IPS-15b (cell line): ENCODE measurements at regions not wholly inside any gene's neighbourhood (a gene's known extent, or its start where the extent isn't known, plus 50 kb on each side); places are given as distances from the start of the nearest gene placed in this dataset.
A peak's percentile ranks its signal among the peaks of the same experiment; 100 is the strongest.
"Not testable (repeated sequence)": the region's sequence is repeated elsewhere in the genome, so short reads cannot be mapped to it uniquely, and the experiment has no call there.

Source experiments
- H3K27me3 ChIP-seq: one replicate; pipeline ENCODE4 v1.6.1; 2013; ENCODE audit warnings: low read length; ENCODE audit not compliant: control insufficient read depth, insufficient read depth
- H3K36me3 ChIP-seq: one replicate; pipeline ENCODE4 v1.6.1; 2013; ENCODE audit warnings: low read length; ENCODE audit not compliant: control insufficient read depth, insufficient read depth
- H3K4me1 ChIP-seq: one replicate; pipeline ENCODE4 v1.6.1; 2013; ENCODE audit warnings: mild to moderate bottlenecking, low read length; ENCODE audit not compliant: control insufficient read depth, insufficient read depth
- H3K4me3 ChIP-seq: one replicate; pipeline ENCODE4 v1.5.1; 2013; ENCODE audit warnings: low read depth, low read length
- H3K9ac ChIP-seq: one replicate; pipeline ENCODE4 v1.6.1; 2013; ENCODE audit warnings: low read depth, mild to moderate bottlenecking, low read length
- H3K9me3 ChIP-seq: one replicate; pipeline ENCODE4 v1.6.1; 2013; ENCODE audit warnings: mild to moderate bottlenecking, low read length; ENCODE audit not compliant: control insufficient read depth, insufficient read depth

- H3K4me3 ChIP-seq, H3K36me3 ChIP-seq, H3K9ac ChIP-seq, H3K4me1 ChIP-seq, H3K27me3 ChIP-seq: not testable (repeated sequence)
- peaks cover 95% of the 10 kb centered on the region for H3K9me3 ChIP-seq
These were observed 2579.2 kb upstream of the TPTE start for GRCh38 chr21:7942219-7942618.

- not testable (repeated sequence) for H3K36me3 ChIP-seq, H3K4me1 ChIP-seq, H3K4me3 ChIP-seq, H3K27me3 ChIP-seq, H3K9ac ChIP-seq
- peaks cover 95% of the 10 kb centered on the region for H3K9me3 ChIP-seq
These were observed 2577.8 kb upstream of the TPTE start for GRCh38 chr21:7943534-7943933.

GRCh38 chr21:7947422-7947821, 2574.0 kb upstream of the TPTE start:
- Histone ChIP-seq H3K9ac (no peak overlapping the region), H3K36me3 (no peaks in the 10 kb centered on the region), H3K4me3 (no peak overlapping the region), H3K9me3 (peaks cover 96% of the 10 kb centered on the region), H3K4me1 (no peaks in the 10 kb centered on the region), H3K27me3 (no peaks in the 10 kb centered on the region)

DNA sequence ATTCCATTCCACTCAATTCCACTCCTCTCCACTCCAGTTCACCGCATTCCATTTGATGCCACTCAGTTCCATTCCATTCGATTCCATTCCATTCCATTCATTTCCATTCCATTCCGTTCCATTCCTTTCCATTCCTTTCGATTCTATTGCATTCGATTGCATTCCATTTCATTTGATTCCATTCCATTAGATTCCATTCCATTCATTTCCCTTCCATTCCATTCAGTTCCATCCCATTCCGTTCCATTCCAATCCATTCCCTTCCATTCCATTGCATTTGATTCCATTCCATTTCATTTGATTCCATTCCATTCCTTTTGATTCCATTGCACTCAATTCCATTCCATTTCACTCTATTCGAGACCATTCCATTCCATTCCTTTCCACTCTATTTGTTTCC, 2572.7 kb upstream of the TPTE start:
- H3K4me1 ChIP-seq, H3K9ac ChIP-seq, H3K4me3 ChIP-seq, H3K27me3 ChIP-seq, H3K36me3 ChIP-seq: not testable (repeated sequence)
- peaks cover 96% of the 10 kb centered on the region for H3K9me3 ChIP-seq

- not testable (repeated sequence) for H3K9ac ChIP-seq, H3K4me3 ChIP-seq, H3K4me1 ChIP-seq, H3K27me3 ChIP-seq, H3K36me3 ChIP-seq
- H3K9me3 ChIP-seq = peaks cover 96% of the 10 kb centered on the region
These were observed 2571.5 kb upstream of the TPTE start for GRCh38 chr21:7949882-7950281.

DNA sequence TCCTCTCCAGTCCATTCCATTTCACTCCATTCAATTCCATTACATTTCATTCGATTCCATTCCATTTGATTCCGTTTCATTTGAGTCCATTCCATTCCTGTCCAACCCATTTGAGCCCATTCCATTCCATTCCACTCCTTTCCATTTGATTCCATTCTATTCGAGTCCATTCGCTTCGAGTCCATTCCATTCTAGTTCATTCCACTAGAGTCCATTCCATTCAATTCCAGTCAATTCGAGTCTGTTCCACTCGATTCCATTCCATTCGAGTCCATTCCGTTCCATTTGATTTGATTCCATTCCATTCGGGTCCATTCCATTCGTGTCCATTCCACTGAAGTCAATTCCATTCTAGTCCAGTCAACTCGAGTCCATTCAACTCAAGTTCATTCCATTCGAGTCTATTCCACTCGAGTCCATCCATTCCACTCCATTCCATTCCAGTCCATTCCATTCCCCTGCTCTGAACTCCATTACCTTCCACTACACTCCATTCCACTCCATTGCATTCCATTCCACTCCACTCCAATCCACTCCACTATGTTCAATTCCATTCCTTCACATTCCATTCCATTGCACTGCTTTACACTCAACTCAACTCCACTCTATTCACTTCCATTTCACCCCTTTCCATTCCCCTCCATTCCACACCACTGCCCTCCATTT, 2569.4 kb upstream of the TPTE start:
- Histone ChIP-seq H3K4me3 (peak overlapping the region; percentile 0), H3K9me3 (peaks cover 98% of the 10 kb centered on the region), H3K27me3 (no peaks in the 10 kb centered on the region)

DNA sequence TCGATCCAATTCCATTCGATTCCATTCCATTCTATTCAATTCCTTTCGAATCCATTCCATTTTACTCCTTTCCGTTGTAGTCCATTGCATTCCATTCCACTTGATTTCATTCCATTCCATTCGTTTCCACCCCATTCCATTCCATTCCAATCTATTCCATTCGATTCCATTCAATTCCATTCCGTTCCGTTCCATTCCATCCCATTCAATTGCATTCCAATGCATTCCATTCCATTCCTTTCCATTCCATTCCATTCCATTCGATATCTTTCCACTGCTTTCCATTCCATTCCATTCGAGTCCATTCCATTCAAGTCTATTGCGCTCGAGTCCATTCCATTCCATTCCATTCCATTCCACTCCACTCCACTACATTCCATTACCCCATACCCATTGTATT, 2568.7 kb upstream of the TPTE start:
- no peaks in the 10 kb centered on the region for H3K4me1 ChIP-seq
- no peaks in the 10 kb centered on the region for H3K27me3 ChIP-seq
- H3K4me3 ChIP-seq = no peak overlapping the region
- H3K36me3 ChIP-seq = no peaks in the 10 kb centered on the region
- no peak overlapping the region for H3K9ac ChIP-seq
- H3K9me3 ChIP-seq = peaks cover 98% of the 10 kb centered on the region

More for the DNA sequence above, 2569.4 kb upstream of the TPTE start:
- Histone ChIP-seq H3K36me3 (no peaks in the 10 kb centered on the region), H3K9ac (no peak overlapping the region), H3K4me1 (no peaks in the 10 kb centered on the region)

GRCh38 chr21:7953058-7953457, 2568.3 kb upstream of the TPTE start:
- Histone ChIP-seq H3K9me3 (peaks cover 98% of the 10 kb centered on the region), H3K4me1 (no peaks in the 10 kb centered on the region), H3K4me3 (no peak overlapping the region), H3K27me3 (no peaks in the 10 kb centered on the region), H3K36me3 (no peaks in the 10 kb centered on the region), H3K9ac (no peak overlapping the region)

DNA sequence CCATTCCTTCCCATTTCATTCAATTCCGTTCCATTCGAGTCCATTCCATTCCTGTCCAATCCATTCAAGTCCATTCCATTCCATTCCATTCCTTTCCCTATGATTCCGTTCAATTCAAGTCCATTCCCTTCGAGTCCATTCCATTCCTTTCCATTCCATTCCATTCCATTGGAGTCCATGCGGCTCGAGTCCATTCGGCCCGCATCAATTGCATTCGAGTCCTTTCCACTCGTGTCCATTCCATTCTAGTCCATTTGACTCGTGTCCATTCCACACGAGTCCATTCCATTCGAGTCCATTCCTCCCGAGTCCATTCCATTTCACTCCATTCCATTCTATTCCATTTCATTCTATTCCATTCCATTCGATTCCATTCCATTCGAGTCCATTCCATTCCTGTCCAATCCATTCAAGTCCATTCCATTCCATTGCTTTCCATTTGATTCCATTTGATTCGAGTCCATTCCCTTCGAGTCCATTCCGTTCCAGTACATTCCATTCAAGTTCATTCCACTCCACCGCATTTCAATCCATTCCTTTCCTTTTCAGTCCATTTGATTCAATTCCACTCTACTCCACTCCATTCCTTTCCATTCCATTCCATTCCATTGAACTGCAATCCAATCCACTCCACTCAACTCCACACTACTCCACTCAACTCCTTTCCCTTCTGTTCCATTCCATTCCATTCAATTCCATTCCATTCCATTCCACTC, 2565.9 kb upstream of the TPTE start:
- not testable (repeated sequence) for H3K4me3 ChIP-seq, H3K9ac ChIP-seq, H3K36me3 ChIP-seq, H3K4me1 ChIP-seq, H3K27me3 ChIP-seq
- peaks cover 85% of the 10 kb centered on the region for H3K9me3 ChIP-seq

DNA sequence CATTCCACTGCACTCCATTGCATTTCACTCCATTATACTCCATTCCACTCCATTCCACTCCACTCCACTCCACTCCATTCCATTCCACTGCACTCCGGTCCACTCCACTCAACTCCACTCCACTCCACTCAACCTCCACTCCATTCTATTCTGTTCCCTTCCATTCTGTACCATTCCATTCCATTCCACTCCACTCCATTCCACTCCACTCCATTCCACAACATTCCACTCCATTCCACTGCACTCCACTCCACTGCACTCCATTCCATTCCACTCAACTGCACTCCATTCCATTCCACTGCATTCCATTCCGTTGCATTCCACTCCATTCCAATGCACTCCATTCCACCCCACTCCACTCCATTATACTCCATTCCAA, 2565.3 kb upstream of the TPTE start:
- not testable (repeated sequence) for H3K27me3 ChIP-seq, H3K9ac ChIP-seq, H3K36me3 ChIP-seq, H3K4me3 ChIP-seq, H3K4me1 ChIP-seq
- H3K9me3 ChIP-seq = peaks cover 80% of the 10 kb centered on the region

DNA sequence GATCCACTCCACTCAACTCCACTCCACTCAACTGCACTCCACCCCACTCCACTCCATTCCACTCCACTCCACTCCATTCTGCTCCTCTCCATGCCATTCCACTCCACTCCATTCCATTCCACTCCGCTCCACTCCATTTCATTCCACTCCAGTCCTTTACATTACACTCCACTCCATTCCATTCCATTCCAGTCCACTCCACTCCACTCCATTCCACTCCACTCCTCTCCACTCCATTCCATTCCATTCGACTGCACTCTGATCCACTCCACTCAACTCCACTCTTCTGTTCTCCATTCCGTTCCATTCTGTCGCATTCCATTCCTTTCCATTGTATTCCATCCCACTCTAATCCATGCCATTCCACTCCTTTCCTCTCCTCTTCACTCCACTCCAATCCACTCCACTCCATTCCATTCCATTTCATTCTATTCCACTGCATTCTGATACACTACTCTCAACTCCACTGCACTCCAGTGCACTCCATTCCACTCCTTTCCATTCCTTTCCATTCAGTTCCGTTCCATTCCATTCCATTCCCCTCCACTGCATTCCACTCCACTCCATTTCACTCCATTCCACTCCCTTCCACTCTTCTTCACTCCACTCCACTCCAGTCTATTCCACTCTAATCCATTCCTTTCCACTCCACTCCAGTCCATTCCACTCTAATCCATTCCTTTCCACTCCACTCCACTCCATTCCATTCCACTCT, 2564.2 kb upstream of the TPTE start:
- H3K4me1 ChIP-seq, H3K9ac ChIP-seq, H3K27me3 ChIP-seq, H3K36me3 ChIP-seq: not testable (repeated sequence)
- peak overlapping the region; percentile 1 for H3K4me3 ChIP-seq
- peaks cover 76% of the 10 kb centered on the region for H3K9me3 ChIP-seq

DNA sequence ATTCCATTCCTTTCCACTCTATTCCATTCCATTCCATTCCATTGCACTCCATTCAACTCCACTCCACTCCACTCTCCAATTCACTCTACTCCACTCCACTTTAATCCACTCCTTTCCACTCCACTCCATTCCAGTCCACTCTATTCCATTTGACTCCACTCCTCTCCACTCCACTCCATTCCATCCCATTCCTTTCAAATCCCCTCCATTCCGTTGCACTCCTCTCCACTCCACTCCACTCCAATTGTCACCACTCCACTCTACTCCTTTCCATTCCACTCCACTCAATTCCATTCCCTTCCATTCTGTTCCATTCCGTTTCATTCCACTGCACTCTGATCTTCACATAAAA, 2563.7 kb upstream of the TPTE start:
- Histone ChIP-seq H3K4me3 (peak overlapping the region; percentile 1), H3K27me3 (no peaks in the 10 kb centered on the region), H3K4me1 (no peaks in the 10 kb centered on the region), H3K9me3 (peaks cover 74% of the 10 kb centered on the region), H3K36me3 (no peaks in the 10 kb centered on the region), H3K9ac (no peak overlapping the region)
